Activated CD4-positive, alpha-beta T cell treated with anti-CD3 and anti-CD28 coated beads for 36 hours (primary cell): ENCODE measurements at regions not wholly inside any gene's neighbourhood (a gene's known extent, or its start where the extent isn't known, plus 50 kb on each side); places are given as distances from the start of the nearest gene placed in this dataset.

Experiments
- ATAC-seq: fragments of 200-7000 bp; cut with Tn5 transposase; one replicate; pipeline ENCODE4 v1.10.0; 2021; ENCODE audit warnings: mild to moderate bottlenecking, moderate library complexity
- CTCF ChIA-PET: fragments of 350-600 bp; sonication (Branson Sonifier 250); formaldehyde crosslinking; loops from one replicate; lab custom pipeline; 2021; ENCODE audit warnings: antibody characterized with exemption; lab: Charles Lee
- POLR2A ChIA-PET: fragments of 350-600 bp; sonication (Branson Sonifier 250); formaldehyde crosslinking; loops from one replicate; lab custom pipeline; 2021; ENCODE audit warnings: antibody characterized with exemption, inconsistent platforms; lab: Charles Lee
- DNase-seq: peaks from one replicate; pipeline ENCODE4 v3.0.0-alpha.2; 2020
- H3K27ac Mint-ChIP-seq: one replicate; pipeline ENCODE4 v1.8.0; 2021; ENCODE audit warnings: mixed read lengths
- H3K27me3 Mint-ChIP-seq: one replicate; pipeline ENCODE4 v1.8.0; 2021; ENCODE audit warnings: mixed read lengths
- H3K36me3 Mint-ChIP-seq: one replicate; pipeline ENCODE4 v1.8.0; 2021; ENCODE audit warnings: low read depth, mixed read lengths
- H3K4me1 Mint-ChIP-seq: one replicate; pipeline ENCODE4 v1.8.0; 2021; ENCODE audit warnings: mixed read lengths
- H3K4me3 Mint-ChIP-seq: one replicate; pipeline ENCODE4 v1.8.0; 2021; ENCODE audit warnings: mild to moderate bottlenecking, moderate library complexity, mixed read lengths
- H3K9me3 Mint-ChIP-seq: one replicate; pipeline ENCODE4 v1.8.0; 2021; ENCODE audit warnings: low read depth, mixed read lengths
- intact Hi-C, 2 experiments: fragments of 100-400 bp; cut with DNase I in 1 of 2; cut with micrococcal nuclease in 1 of 2; formaldehyde crosslinking; loops; one replicate each; pipeline versions ENCODE4 v1.14.2 to v1.15.1; 2022 to 2024; cut with DNase I, micrococcal nuclease

- intact Hi-C loops, result no loop called here
- ChIA-PET POLR2A (no interaction called here), CTCF (no interaction called here)
- Mint-ChIP-seq H3K27ac (no peak overlapping the region), H3K27me3 (no peaks in the 10 kb centered on the region), H3K9me3 (peaks cover 13% of the 10 kb centered on the region), H3K36me3 (no peaks in the 10 kb centered on the region), H3K4me1 (no peaks in the 10 kb centered on the region), H3K4me3 (no peak overlapping the region)
- DNase-seq (no peak), ATAC-seq (no peak)
These were observed 434.0 kb upstream of the CDH5 start for GRCh38 chr16:65932350-65933072.

- no peak overlapping the region for H3K4me3 Mint-ChIP-seq
- intact Hi-C loops, result no loop called here
- DNase-seq (no peak), ATAC-seq (no peak)
- ChIA-PET CTCF (no interaction called here), POLR2A (no interaction called here)
- H3K36me3 Mint-ChIP-seq, result no peaks in the 10 kb centered on the region
- peaks cover 3% of the 10 kb centered on the region for H3K27me3 Mint-ChIP-seq
- no peaks in the 10 kb centered on the region for H3K9me3 Mint-ChIP-seq
- H3K27ac Mint-ChIP-seq, result no peak overlapping the region
- no peaks in the 10 kb centered on the region for H3K4me1 Mint-ChIP-seq
These were observed 443.6 kb upstream of the CDH5 start for GRCh38 chr16:65922923-65923322.

GRCh38 chr16:65919986-65920376 lies 446.5 kb upstream of the CDH5 start:
- POLR2A ChIA-PET, result no interaction called here
- Mint-ChIP-seq H3K4me1 (no peaks in the 10 kb centered on the region), H3K4me3 (no peak overlapping the region), H3K27ac (no peak overlapping the region), H3K27me3 (peaks cover 6% of the 10 kb centered on the region), H3K9me3 (no peaks in the 10 kb centered on the region), H3K36me3 (no peaks in the 10 kb centered on the region)
- intact Hi-C loops, result no loop called here
- DNase-seq (no peak), ATAC-seq (no peak)
- CTCF ChIA-PET, result no interaction called here

GRCh38 chr16:65919145-65919985 lies 447.1 kb upstream of the CDH5 start:
- H3K27ac Mint-ChIP-seq, result no peak overlapping the region
- H3K4me1 Mint-ChIP-seq, result no peaks in the 10 kb centered on the region
- H3K36me3 Mint-ChIP-seq, result no peaks in the 10 kb centered on the region
- ATAC-seq, result no peak
- DNase-seq, result no peak
- no peak overlapping the region for H3K4me3 Mint-ChIP-seq
- intact Hi-C loops, result no loop called here
- ChIA-PET CTCF (no interaction called here), POLR2A (no interaction called here)
- peaks cover 6% of the 10 kb centered on the region for H3K27me3 Mint-ChIP-seq
- no peaks in the 10 kb centered on the region for H3K9me3 Mint-ChIP-seq

GRCh38 chr16:65917466-65917865 lies 449.0 kb upstream of the CDH5 start:
- DNase-seq (no peak), ATAC-seq (no peak)
- POLR2A ChIA-PET, result no interaction called here
- Mint-ChIP-seq H3K4me3 (no peak overlapping the region), H3K36me3 (no peaks in the 10 kb centered on the region), H3K27ac (no peak overlapping the region), H3K27me3 (peaks cover 6% of the 10 kb centered on the region), H3K4me1 (no peaks in the 10 kb centered on the region), H3K9me3 (no peaks in the 10 kb centered on the region)
- CTCF ChIA-PET, result no interaction called here
- intact Hi-C loops, result no loop called here

- Mint-ChIP-seq H3K27ac (no peak overlapping the region), H3K4me1 (no peaks in the 10 kb centered on the region), H3K27me3 (peaks cover 6% of the 10 kb centered on the region), H3K4me3 (no peak overlapping the region), H3K9me3 (no peaks in the 10 kb centered on the region), H3K36me3 (no peaks in the 10 kb centered on the region)
- intact Hi-C loops, result no loop called here
- ChIA-PET CTCF (no interaction called here), POLR2A (no interaction called here)
- DNase-seq (no peak), ATAC-seq (no peak)
These were observed 449.5 kb upstream of the CDH5 start for GRCh38 chr16:65916995-65917394.

GRCh38 chr16:65910291-65910690 lies 456.2 kb upstream of the CDH5 start:
- H3K9me3 Mint-ChIP-seq, result no peaks in the 10 kb centered on the region
- peaks cover 2% of the 10 kb centered on the region for H3K27me3 Mint-ChIP-seq
- ATAC-seq (no peak), DNase-seq (no peak)
- intact Hi-C loops, result no loop called here
- no peaks in the 10 kb centered on the region for H3K4me1 Mint-ChIP-seq
- H3K4me3 Mint-ChIP-seq, result no peak overlapping the region
- ChIA-PET POLR2A (no interaction called here), CTCF (interaction anchor here (0.9 kb wide), 1 partner anchor 27 kb away, joined by 3 read pairs; no protein-coding TSS in a partner anchor)
- no peaks in the 10 kb centered on the region for H3K36me3 Mint-ChIP-seq
- H3K27ac Mint-ChIP-seq, result no peak overlapping the region

GRCh38 chr16:65909310-65910050 lies 457.0 kb upstream of the CDH5 start:
- Mint-ChIP-seq H3K4me1 (no peaks in the 10 kb centered on the region), H3K36me3 (no peaks in the 10 kb centered on the region), H3K4me3 (no peak overlapping the region), H3K9me3 (no peaks in the 10 kb centered on the region), H3K27me3 (peaks cover 3% of the 10 kb centered on the region), H3K27ac (no peak overlapping the region)
- DNase-seq, result no peak
- CTCF ChIA-PET, result interaction anchor here (0.9 kb wide), 1 partner anchor 28 kb away, joined by 3 read pairs; no protein-coding TSS in a partner anchor
- ATAC-seq, result no peak
- intact Hi-C loops, result no loop called here
- POLR2A ChIA-PET, result no interaction called here

GRCh38 chr16:65908568-65908967 lies 457.9 kb upstream of the CDH5 start:
- Mint-ChIP-seq H3K4me3 (no peak overlapping the region), H3K36me3 (no peaks in the 10 kb centered on the region), H3K27me3 (peaks cover 3% of the 10 kb centered on the region), H3K4me1 (no peaks in the 10 kb centered on the region), H3K27ac (no peak overlapping the region), H3K9me3 (no peaks in the 10 kb centered on the region)
- intact Hi-C loops, result no loop called here
- POLR2A ChIA-PET, result no interaction called here
- DNase-seq (no peak), ATAC-seq (no peak)
- CTCF ChIA-PET, result no interaction called here

GRCh38 chr16:65905331-65905730 lies 461.2 kb upstream of the CDH5 start:
- Mint-ChIP-seq H3K9me3 (no peaks in the 10 kb centered on the region), H3K4me3 (no peak overlapping the region), H3K27ac (no peak overlapping the region), H3K4me1 (no peaks in the 10 kb centered on the region), H3K27me3 (peaks cover 3% of the 10 kb centered on the region), H3K36me3 (no peaks in the 10 kb centered on the region)
- ATAC-seq, result no peak
- intact Hi-C loops, result no loop called here
- CTCF ChIA-PET, result no interaction called here
- POLR2A ChIA-PET, result no interaction called here
- no peak for DNase-seq

GRCh38 chr16:65896448-65897153 lies 469.9 kb upstream of the CDH5 start:
- no peak overlapping the region for H3K4me3 Mint-ChIP-seq
- no peaks in the 10 kb centered on the region for H3K4me1 Mint-ChIP-seq
- H3K36me3 Mint-ChIP-seq, result no peaks in the 10 kb centered on the region

More at GRCh38 chr16:65896448-65897153, 469.9 kb upstream of the CDH5 start:
- CTCF ChIA-PET, result no interaction called here
- no peak for ATAC-seq
- Mint-ChIP-seq H3K27me3 (no peaks in the 10 kb centered on the region), H3K27ac (no peak overlapping the region), H3K9me3 (peaks cover 2% of the 10 kb centered on the region)
- intact Hi-C loops, result no loop called here
- no peak for DNase-seq
- POLR2A ChIA-PET, result no interaction called here
